Endothelial cell of umbilical vein (primary cell): ENCODE measurements at regions not wholly inside any gene's neighbourhood (a gene's known extent, or its start where the extent isn't known, plus 50 kb on each side); places are given as distances from the start of the nearest gene placed in this dataset.

Experiments
- BruUV-seq: library from RNA; stranded (reverse); fragments of 400-500 nt; replicated peaks from 2 replicates; lab custom pipeline; 2021; lab: Mats Ljungman, UMichigan
- CTCF ChIA-PET: fragments of 300-600, 350-600 bp; sonication (Branson Sonifier 250); formaldehyde crosslinking; loops from one replicate; lab custom pipeline; 2021; ENCODE audit warnings: antibody characterized with exemption, inconsistent platforms; lab: Charles Lee
- POLR2A ChIA-PET: fragments of 300-600, 350-600 bp; sonication (Branson Sonifier 250); formaldehyde crosslinking; loops from one replicate; lab custom pipeline; 2021; ENCODE audit warnings: antibody characterized with exemption, inconsistent platforms; lab: Charles Lee
- DNase-seq: peaks from one replicate; pipeline ENCODE4 v3.0.0-alpha.2; 2011; ENCODE audit warnings: low read depth, low spot score
- FAIRE-seq: peaks from 2 replicates; lab custom pipeline; 2011; peaks lifted over from hg19 to GRCh38; lab: Jason Lieb, UNC
- H2AFZ ChIP-seq: 2 replicates; pipeline ENCODE4 v1.6.0; 2012; ENCODE audit warnings: low read depth, low read length, control low read depth, inconsistent platforms
- H3K27ac ChIP-seq: 2 replicates; pipeline ENCODE4 v1.5.1; 2011; ENCODE audit warnings: low read depth, mild to moderate bottlenecking, control low read depth, low read length, moderate library complexity; ENCODE audit not compliant: insufficient read depth
- H3K27me3 ChIP-seq, 2 experiments: 2 replicates each; pipeline versions ENCODE4 v1.6.0 to v1.6.1; 2011; ENCODE audit warnings: low read length in 2 of 2, mixed read lengths in 1 of 2; ENCODE audit not compliant: control insufficient read depth in 2 of 2, insufficient read depth in 2 of 2
- H3K36me3 ChIP-seq, 2 experiments: 2 replicates in 1 of 2; 3 replicates in 1 of 2; pipeline ENCODE4 v1.5.1; 2011; ENCODE audit warnings: low read length in 2 of 2, mild to moderate bottlenecking in 1 of 2, moderate library complexity in 1 of 2; ENCODE audit not compliant: control insufficient read depth in 2 of 2, insufficient read depth in 2 of 2; ENCODE audit errors: extremely low read depth in 1 of 2
- H3K4me1 ChIP-seq: 3 replicates; pipeline ENCODE4 v1.5.1; 2011; ENCODE audit warnings: mild to moderate bottlenecking, low read length; ENCODE audit not compliant: control insufficient read depth, insufficient read depth; ENCODE audit errors: extremely low read depth
- H3K4me2 ChIP-seq: 2 replicates; pipeline ENCODE4 v1.6.1; 2011; ENCODE audit warnings: low read length, control low read depth, mixed read lengths; ENCODE audit not compliant: insufficient read depth
- H3K4me3 ChIP-seq, 3 experiments: fragments of 200-600 bp in 1 of 3; sonication (generic), shearing (Covaris generic) in 1 of 3; replicated peaks in 1 of 3; 2 replicates each; pipeline ENCODE4 v1.5.1; 2011 to 2016; ENCODE audit warnings: control low read depth in 3 of 3, low read length in 3 of 3, mild to moderate bottlenecking in 2 of 3, inconsistent platforms in 1 of 3, low read depth in 1 of 3, moderate library complexity in 1 of 3; ENCODE audit not compliant: insufficient read depth in 1 of 3
- H3K79me2 ChIP-seq: 2 replicates; pipeline ENCODE4 v1.6.0; 2012; ENCODE audit warnings: low read length, inconsistent platforms; ENCODE audit not compliant: control insufficient read depth, insufficient read depth
- H3K9ac ChIP-seq: replicated peaks from 2 replicates; pipeline ENCODE3; 2011; ENCODE audit warnings: low read length, control low read depth; ENCODE audit not compliant: insufficient read depth; ENCODE audit errors: extremely low read depth
- H3K9me1 ChIP-seq: replicated peaks from 3 replicates; pipeline ENCODE4 v1.6.0; 2011; ENCODE audit warnings: mild to moderate bottlenecking, low read length; ENCODE audit not compliant: control insufficient read depth, insufficient read depth; ENCODE audit errors: extremely low read depth
- H3K9me3 ChIP-seq: replicated peaks from 2 replicates; pipeline ENCODE4 v1.5.1; 2012; ENCODE audit warnings: low read length, inconsistent platforms; ENCODE audit not compliant: control insufficient read depth, insufficient read depth
- H4K20me1 ChIP-seq: replicated peaks from 2 replicates; pipeline ENCODE3; 2011; ENCODE audit warnings: mild to moderate bottlenecking, low read length; ENCODE audit not compliant: control insufficient read depth, insufficient read depth; ENCODE audit errors: extremely low read depth
- EZH2 ChIP-seq: IDR thresholded peaks from 2 replicates; pipeline ENCODE4 v1.6.1; 2012; ENCODE audit warnings: borderline replicate concordance, low read depth, mild to moderate bottlenecking, moderate library complexity, low read length, inconsistent platforms; ENCODE audit not compliant: severe bottlenecking
- FOS ChIP-seq: IDR thresholded peaks from 2 replicates; pipeline ENCODE4 v1.6.1; 2011; ENCODE audit warnings: mild to moderate bottlenecking, low read length, moderate library complexity, borderline replicate concordance; ENCODE audit not compliant: insufficient read depth
- GATA2 ChIP-seq: IDR thresholded peaks from 2 replicates; pipeline ENCODE4 v1.7.0; 2011; ENCODE audit warnings: low read depth, mild to moderate bottlenecking, moderate library complexity, mixed read lengths, low read length; ENCODE audit not compliant: insufficient read length, insufficient read depth
- JUN ChIP-seq: IDR thresholded peaks from 2 replicates; pipeline ENCODE4 v1.6.1; 2011; ENCODE audit warnings: borderline replicate concordance, low read depth; ENCODE audit not compliant: insufficient read length, insufficient read depth
- MAX ChIP-seq: IDR thresholded peaks from 2 replicates; pipeline ENCODE4 v1.6.1; 2011; ENCODE audit not compliant: insufficient read depth, insufficient read length
- MYC ChIP-seq: IDR thresholded peaks from one replicate; pipeline ENCODE4 v1.6.1; 2011; ENCODE audit warnings: mild to moderate bottlenecking, low read depth, low read length
- POLR2A ChIP-seq: IDR thresholded peaks from 2 replicates; pipeline ENCODE4 v1.6.1; 2012; ENCODE audit warnings: low read depth, mild to moderate bottlenecking, control low read depth, low read length
- POLR2AphosphoS5 ChIP-seq: IDR thresholded peaks from 2 replicates; pipeline ENCODE4 v1.6.1; 2012; ENCODE audit warnings: low read depth, mild to moderate bottlenecking, control low read depth, low read length, moderate library complexity; ENCODE audit not compliant: insufficient read depth
- dilution Hi-C: fragments of 300-500 bp; cut with MboI; formaldehyde crosslinking; loops from one replicate; pipeline ENCODE4 v1.15.0; 2019; ENCODE audit warnings: low sequenced_read_pairs; ENCODE audit not compliant: extremely low pct_ligation_motif_present
- intact Hi-C: fragments of 100-400 bp; cut with micrococcal nuclease; formaldehyde crosslinking; loops from one replicate; pipeline ENCODE4 v1.10.0; 2022

DNA sequence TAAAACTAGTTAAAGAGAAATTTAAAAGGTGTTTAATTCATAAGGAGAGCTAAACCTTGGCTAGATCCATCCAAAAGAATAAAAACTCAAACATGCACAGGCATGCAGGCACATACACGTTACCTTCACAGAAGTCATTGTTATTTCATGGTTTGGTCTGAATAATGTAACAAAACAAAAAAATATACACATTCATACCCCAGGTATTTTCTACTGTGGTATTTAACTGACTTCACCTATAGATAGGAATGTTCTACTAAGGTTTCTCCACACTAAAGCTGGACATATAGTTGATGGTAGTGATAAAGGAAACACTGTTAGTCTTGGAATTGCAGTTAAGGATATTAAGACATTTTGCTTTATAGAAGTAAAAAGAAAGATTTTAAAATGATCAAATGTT, 283.6 kb upstream of the PCDH10 start:
- no TSS peak for BruUV-seq

DNA sequence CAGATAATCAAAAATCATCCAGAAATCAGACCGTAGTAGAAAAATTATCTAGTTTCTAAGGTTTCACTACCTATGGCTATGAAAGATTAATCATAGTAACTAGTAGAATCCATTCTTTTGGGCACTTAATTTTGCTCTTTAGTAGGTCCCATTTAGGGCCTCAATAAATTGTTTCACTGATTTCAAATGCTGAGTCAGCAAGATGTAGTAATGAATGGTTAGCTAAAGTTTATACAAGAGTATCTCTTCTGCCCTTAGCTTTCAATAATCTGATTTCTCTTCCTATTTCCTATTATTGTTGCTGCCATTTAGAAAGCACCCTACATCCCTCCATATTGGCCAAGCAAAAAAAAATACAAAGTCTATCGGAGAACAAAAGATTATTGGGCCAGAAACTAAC, 283.2 kb upstream of the PCDH10 start:
- Histone ChIP-seq H2AFZ (no peak overlapping the region), H3K79me2 (no peaks in the 10 kb centered on the region), H3K27me3 (no peaks in the 10 kb centered on the region), H3K9ac (no peak overlapping the region), H3K9me1 (no peaks in the 10 kb centered on the region), H3K9me3 (no peaks in the 10 kb centered on the region), H3K4me1 (no peaks in the 10 kb centered on the region), H3K4me3 (no peak overlapping the region), H3K27ac (no peak overlapping the region), H3K36me3 (no peaks in the 10 kb centered on the region), H3K4me2 (no peak overlapping the region), H4K20me1 (no peaks in the 10 kb centered on the region)
- no peak for TF ChIP-seq POLR2AphosphoS5
- TF ChIP-seq MYC = no peak
- TF ChIP-seq EZH2 = no peak
- no peak for TF ChIP-seq FOS
- no peak for TF ChIP-seq GATA2
- dilution Hi-C loops = no loop called here
- no peak for FAIRE-seq
- DNase-seq = no peak
- BruUV-seq = no TSS peak
- ChIA-PET POLR2A (no interaction called here), CTCF (no interaction called here)
- intact Hi-C loops = no loop called here

More for the DNA sequence above, 283.6 kb upstream of the PCDH10 start:
- H3K9me1 ChIP-seq = no peaks in the 10 kb centered on the region
- FAIRE-seq = no peak
- intact Hi-C loops (no loop called here), dilution Hi-C loops (no loop called here)
- DNase-seq = no peak
- no peaks in the 10 kb centered on the region for H3K36me3 ChIP-seq
- ChIA-PET POLR2A (no interaction called here), CTCF (no interaction called here)
- H3K27me3 ChIP-seq = no peaks in the 10 kb centered on the region
- H3K79me2 ChIP-seq = no peaks in the 10 kb centered on the region
- no peak overlapping the region for H3K9ac ChIP-seq
- no peaks in the 10 kb centered on the region for H4K20me1 ChIP-seq
- H2AFZ ChIP-seq = no peak overlapping the region
- H3K4me1 ChIP-seq = no peaks in the 10 kb centered on the region
- TF ChIP-seq MAX (no peak), JUN (no peak), POLR2AphosphoS5 (no peak), POLR2A (no peak), FOS (no peak), MYC (no peak)
- H3K4me2 ChIP-seq = no peak overlapping the region
- H3K9me3 ChIP-seq = no peaks in the 10 kb centered on the region
- H3K27ac ChIP-seq = no peak overlapping the region
- no peak overlapping the region for H3K4me3 ChIP-seq
